ENCODE measurements at regions not wholly inside any gene's neighbourhood (a gene's known extent, or its start where the extent isn't known, plus 50 kb on each side); places are given as distances from the start of the nearest gene placed in this dataset.
"Not testable (repeated sequence)": the region's sequence is repeated elsewhere in the genome, so short reads cannot be mapped to it uniquely, and the experiment has no call there.

DNA sequence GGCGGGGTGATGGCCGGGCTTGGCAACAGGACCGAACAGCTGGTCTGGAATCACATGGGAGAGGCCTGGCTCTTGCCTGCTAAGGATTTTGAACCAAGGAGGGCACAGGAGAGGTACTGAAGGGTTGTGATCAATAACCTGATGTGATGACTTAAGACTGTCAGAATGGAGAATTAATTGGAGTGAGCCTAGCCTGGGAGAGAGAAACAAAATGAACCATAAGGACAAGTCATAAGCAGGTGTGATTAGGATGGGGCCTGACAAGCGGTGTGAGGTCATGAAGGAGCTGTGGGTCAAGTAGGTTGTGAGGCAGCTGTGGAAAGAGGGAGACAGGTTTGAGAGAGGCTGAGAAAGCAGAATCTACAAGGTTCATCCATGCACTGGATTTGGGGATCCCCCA lies 104.6 kb downstream of the MED10 start:
- DNase-seq (ENCODE audit: low read depth in 2 of 2), result no peak

DNA sequence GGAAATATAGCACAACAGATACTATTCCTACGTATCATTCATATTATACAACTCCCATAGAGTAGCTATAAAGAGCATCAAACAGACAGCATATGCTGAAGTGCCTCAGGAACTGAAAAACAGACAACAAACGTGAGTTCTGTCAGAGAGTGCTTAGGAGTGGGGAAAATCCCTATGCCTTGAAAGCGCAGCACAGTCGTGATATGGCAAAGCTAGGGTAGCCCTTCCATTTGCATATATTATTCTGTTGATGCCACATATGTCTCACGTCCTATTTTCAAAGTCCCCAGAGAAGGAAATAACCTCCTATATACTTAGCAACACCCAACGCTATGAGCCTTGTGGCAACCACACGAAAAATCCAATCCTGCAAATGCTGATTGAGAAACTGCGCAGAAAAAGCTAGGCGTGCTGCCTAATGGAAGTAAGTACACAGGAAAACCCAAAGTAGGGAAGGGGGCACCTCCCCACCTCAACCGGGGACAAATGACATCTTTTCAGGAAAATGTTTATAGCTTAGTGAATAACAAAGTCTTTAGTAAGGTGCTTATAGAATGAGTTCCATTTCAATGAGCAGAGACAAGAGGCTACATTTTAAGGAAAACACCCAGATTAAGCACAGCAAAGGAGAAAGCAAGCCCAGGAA lies 105.1 kb downstream of the MED10 start:
- no peak for DNase-seq (ENCODE audit: low read depth in 2 of 2)

GRCh38 chr5:6269925-6270324 lies 108.4 kb downstream of the MED10 start:
- DNase-seq (ENCODE audit: low read depth in 2 of 2), result no peak

DNA sequence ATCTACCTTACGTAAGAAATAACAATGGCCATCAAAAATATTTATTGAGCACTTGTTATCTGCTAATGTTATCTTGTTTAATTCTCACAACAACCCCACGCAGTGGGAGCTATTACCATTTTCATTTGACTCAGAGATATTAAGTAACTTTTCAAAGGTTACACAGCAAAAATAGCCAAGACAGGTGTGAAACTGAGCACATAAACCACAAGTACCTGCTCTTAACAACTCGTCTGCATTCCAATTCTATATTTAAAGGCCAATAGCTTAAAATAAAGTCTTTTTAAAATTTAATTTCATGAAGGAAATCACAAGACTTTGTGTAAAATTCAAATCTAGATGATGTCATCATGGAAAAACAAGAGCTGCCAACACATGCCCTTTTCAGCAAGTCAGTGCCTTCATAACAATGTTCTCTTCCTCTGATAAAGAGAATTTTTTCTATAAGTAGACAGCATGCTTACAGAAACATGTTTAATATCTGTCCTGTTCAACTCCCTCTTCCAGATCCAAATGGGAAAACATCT lies 111.6 kb downstream of the MED10 start:
- no peak for DNase-seq (ENCODE audit: low read depth in 2 of 2)

DNA sequence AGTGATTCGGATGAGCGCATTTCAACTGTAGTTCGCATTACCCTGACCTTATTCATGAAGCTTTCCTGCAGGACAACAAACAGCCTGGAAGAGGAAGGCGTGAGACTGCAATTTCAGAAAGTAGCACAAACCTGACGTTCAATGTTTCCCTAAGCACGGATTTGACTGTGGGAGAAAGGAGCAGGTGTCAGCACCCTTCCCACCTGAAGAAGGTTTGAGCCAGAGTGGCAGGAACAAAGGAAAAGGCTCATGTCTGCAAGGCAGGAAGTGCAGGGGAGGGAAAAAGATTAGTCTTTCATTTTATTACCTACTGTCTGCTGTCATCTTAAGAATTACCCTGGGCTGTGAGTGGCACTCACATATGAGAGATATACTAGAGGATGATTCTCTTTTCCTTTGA lies 114.0 kb downstream of the MED10 start:
- DNase-seq (ENCODE audit: low read depth in 2 of 2), result no peak

DNA sequence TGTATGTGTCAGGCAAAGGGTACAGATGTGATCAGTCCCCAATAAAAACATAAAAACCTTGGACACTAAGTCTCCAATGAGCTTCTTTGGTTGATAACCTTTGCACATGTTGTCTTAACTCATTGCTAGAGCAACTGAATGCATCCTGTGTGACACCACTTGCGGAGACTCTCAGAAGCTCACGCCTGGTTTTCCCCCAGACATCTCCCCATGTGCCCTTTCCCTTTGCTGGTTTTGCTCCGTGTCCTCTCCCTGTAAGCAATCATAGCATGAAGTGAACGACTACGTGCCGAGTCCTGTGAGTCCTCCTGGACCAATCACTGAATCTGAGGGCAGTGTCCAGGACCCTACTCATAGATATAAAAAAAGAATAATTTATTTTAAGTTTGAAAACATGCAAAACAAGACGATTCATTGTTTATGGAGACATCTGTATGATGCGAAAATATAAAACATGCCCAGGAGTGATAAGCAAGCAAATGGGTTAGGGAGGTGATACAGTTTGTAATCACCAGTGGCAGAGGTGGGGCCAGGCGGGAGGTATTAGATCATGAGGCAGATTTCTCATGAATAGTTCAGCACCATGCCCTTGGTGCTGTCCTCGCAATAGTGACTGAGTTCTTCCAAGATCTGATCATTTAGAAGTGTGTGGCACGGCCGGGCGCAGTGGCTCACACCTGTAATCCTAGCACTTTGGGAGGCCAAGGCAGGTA lies 115.5 kb downstream of the MED10 start:
- DNase-seq (ENCODE audit: low read depth in 2 of 2), result no peak

GRCh38 chr5:6261668-6262067 lies 116.7 kb downstream of the MED10 start:
- DNase-seq (ENCODE audit: low read depth in 2 of 2), result no peak

- DNase-seq (ENCODE audit: low read depth in 2 of 2), result no peak
Measured at GRCh38 chr5:6261256-6261655, 117.1 kb downstream of the MED10 start.

GRCh38 chr5:6260846-6261245 lies 117.5 kb downstream of the MED10 start:
- no peak for DNase-seq (ENCODE audit: low read depth in 2 of 2)

- no peak for DNase-seq (ENCODE audit: low read depth in 2 of 2)
Measured at GRCh38 chr5:6256901-6257300, 121.4 kb downstream of the MED10 start.

GRCh38 chr5:6255956-6256355 lies 122.4 kb downstream of the MED10 start:
- DNase-seq (ENCODE audit: low read depth in 2 of 2), result no peak

GRCh38 chr5:6253846-6254245 lies 124.5 kb downstream of the MED10 start:
- no peak for DNase-seq (ENCODE audit: low read depth in 2 of 2)

DNA sequence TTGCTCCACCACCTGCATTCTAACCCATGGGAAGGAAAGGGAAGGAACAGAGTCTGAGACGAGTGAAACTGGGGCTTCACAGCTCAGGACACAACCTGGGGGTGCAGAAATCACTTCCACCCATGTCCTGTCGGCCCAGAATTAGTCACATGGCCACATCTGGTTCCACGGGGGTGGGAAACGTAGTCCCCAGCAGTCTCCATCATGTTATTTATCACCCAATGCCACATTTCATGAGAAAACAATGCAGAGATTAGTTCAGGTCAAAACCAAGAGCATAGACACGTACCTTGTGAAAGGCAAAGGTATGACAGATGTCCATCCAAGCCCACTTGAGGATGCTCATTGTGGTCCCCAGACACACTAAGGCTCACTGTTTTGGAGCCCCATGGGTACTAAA lies 125.1 kb downstream of the MED10 start:
- DNase-seq (ENCODE audit: low read depth in 2 of 2), result no peak

DNA sequence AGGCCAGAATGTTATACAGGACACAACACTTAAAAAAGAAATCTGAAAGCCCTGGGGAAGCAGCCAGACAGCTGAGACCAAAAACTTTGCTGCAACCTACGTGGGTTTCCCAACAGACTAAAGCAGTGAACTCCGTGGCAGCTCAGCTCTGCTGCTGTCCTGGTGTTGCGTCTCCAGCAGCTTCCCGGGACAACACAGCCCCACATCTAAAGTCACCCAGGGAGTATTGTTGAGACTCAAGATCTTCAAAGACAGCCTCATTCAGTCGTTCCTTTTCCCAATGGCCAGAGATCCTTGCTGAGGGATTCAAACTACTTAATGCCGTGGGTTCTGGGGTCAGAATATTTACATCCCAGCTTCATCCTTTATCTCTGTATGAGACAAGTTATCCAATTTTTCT lies 125.8 kb downstream of the MED10 start:
- DNase-seq (ENCODE audit: low read depth in 2 of 2), result no peak

DNA sequence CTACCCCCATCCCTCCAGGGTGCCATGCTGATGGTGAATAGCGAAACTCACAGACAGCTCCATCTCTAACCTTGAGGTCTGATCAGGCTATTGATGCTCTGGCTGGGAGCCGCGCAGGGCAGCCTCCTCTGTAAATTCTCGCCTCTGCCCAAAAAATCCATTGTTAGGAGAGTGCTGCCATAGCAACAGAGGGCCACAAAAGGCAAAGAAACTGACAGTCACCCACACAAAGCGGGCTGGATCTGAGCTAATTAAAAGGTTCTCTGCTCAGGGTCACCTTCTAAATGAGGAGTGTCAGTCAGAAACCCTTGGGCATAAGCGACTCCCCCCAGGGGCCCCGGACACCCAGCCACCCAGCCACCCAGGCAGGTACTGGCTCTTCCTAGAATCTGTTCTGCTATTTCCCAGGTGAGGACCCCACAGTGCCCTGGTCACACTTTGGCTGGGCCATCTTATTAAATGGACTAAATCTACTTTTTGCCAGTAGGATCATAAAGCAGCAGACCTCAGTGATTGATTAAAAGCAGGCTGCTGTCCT lies 126.7 kb downstream of the MED10 start:
- no peak for DNase-seq (ENCODE audit: low read depth in 2 of 2)

DNA sequence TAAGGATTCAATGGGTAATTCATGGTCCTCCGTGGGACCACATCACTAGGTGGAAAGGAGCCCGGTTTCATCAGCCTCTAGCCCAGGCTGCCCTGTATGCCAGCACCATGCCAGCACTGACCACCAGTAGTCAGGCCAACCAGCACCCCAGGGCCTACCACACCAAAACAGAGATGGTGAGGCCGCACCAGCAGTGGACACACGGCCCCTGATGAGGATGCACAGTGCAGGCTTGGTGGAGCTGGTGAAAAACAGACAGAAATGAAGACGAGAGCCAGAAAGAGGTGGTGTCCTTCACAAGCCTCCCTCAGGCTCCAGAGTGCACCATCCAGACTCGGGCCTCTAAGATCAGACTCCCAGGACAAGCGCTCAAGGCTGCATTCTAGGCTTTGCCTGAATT lies 128.2 kb downstream of the MED10 start:
- no peak for DNase-seq (ENCODE audit: low read depth in 2 of 2)

DNA sequence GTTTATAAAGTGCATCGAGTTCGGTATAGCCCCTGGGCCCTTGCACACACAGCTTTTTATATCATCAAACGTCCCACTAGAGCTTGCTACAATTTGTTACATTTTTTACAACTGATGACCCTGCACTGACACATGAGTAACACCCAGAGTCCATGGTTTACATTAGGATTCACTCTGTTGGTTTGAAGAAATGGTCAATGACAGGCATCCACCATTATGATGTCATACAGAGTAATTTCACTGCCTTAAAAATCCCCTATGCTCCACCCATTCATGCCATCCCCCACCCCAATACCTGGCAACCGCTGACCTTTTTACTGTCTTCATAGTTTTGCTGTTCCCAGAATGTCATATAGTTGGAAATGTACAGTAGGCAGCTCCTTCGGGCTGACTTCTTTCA lies 130.2 kb downstream of the MED10 start:
- DNase-seq (ENCODE audit: low read depth in 2 of 2), result no peak

DNA sequence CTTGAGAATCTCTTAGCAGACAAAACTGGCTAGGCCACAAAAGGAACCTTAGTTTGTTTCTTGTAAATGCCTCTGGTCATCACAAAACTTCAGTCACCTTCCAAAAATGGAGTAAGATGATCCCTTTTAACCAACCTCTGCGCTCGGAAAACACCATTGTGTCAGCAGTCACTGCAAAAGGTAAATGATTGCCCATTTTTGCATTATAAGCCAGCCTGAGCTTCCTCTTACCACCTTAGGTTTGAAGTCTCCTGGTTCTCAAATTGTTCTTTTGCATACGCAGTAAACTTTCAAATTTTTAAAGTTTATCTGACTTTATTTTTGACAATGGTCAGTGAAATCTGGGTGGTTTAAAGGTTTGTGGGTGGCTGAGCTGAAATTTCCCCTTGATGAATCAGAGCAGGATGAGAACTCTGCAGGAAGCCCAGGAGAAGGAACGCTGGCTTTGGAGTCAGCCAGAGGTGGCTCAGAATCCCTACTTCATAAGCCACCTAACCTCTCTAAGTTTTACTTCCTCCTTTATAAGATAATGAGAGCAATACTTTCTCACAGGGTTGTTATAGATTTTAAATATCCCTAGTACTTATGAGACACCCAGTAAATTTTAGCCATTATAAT lies 131.4 kb downstream of the MED10 start:
- DNase-seq (ENCODE audit: low read depth in 2 of 2), result no peak

GRCh38 chr5:6244339-6244714 lies 134.0 kb downstream of the MED10 start:
- DNase-seq (ENCODE audit: low read depth in 2 of 2), result no peak

DNA sequence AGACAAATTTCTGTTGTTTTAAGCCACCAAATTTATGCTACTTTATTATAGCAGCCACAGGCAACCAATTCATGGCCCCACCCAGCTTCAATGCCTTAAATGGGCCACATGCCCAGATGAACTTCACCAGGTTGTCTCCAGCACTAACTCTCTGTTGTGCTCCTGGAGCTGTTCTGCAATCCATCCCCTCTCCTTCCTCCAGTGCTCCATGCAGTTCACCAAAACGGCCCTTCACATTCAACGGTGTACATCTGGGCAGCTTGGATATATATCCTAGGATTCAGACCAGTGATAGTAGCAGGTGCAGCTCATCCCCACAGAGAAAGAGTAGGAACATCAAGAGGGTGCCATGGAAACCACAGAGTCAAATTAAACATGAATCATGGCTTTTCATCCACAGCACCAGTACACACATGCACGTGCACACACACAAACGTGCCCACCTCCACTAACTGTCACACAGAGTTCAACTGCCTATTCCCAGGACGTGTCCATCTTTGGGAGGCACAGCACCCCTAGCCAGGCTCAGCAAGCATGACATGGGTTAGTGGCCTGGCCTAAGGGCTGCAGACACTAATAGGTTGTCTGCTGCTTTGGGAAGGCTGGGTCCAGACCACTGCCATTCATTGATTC lies 134.5 kb downstream of the MED10 start:
- no peak for DNase-seq (ENCODE audit: low read depth in 2 of 2)

GRCh38 chr5:6241056-6241455 lies 137.3 kb downstream of the MED10 start:
- DNase-seq (ENCODE audit: low read depth in 2 of 2), result not testable (repeated sequence)

DNA sequence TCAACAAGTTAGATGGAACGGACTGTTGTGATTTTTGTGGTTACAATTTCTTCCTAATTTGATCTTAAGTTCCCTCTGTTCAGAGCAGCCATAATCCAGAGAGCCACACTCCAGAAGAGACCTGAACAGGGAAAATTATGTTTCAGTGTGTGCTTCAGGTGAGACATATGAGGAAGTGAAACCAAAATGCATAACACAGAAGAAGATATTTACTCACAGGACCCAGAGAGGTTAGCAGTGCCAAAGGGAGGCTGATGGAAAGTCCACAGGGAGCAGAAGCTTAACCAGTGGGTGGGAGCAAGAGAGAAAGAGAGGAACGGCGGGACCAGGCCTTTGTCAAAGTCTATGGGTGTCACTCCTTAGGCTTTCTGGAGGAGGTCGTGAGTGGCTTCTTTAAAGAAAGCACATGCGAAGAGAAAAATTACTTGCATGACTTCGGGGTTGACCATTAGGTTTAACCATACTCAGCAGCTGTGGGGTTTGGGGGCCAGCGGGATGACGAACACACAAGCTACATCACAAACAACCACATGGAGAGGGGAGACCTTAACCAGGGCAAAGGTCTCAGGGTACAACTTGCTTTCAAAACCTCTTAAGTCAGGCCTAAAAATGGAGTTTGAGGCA lies 141.4 kb downstream of the MED10 start:
- no peak for DNase-seq (ENCODE audit: low read depth in 2 of 2)

Measured in stimulated activated CD8-positive, alpha-beta memory T cell treated with anti-CD3 and anti-CD28 coated beads, Interleukin-2, amount 100 ng/mL, for 48 hours (primary cell).